ENCODE measurements at regions not wholly inside any gene's neighbourhood (a gene's known extent, or its start where the extent isn't known, plus 50 kb on each side); places are given as distances from the start of the nearest gene placed in this dataset.
"Not testable (repeated sequence)": the region's sequence is repeated elsewhere in the genome, so short reads cannot be mapped to it uniquely, and the experiment has no call there.

GRCh38 chr9:86997156-86997555 lies 49.9 kb upstream of the GAS1 start:
- DNase-seq: no peak

GRCh38 chr9:86997951-86998350 lies 50.6 kb upstream of the GAS1 start:
- no peak for DNase-seq

GRCh38 chr9:87002517-87002916 lies 55.2 kb upstream of the GAS1 start:
- DNase-seq: no peak

GRCh38 chr9:87004016-87004415 lies 56.7 kb upstream of the GAS1 start:
- DNase-seq: no peak

GRCh38 chr9:87006956-87007355 lies 59.6 kb upstream of the GAS1 start:
- DNase-seq: no peak

- no peak for DNase-seq
These were observed 60.5 kb upstream of the GAS1 start for GRCh38 chr9:87007711-87008366.

GRCh38 chr9:87008667-87009066 lies 61.4 kb upstream of the GAS1 start:
- DNase-seq: no peak

GRCh38 chr9:87010626-87011025 lies 63.3 kb upstream of the GAS1 start:
- no peak for DNase-seq

- DNase-seq: no peak
These were observed 64.2 kb upstream of the GAS1 start for GRCh38 chr9:87011551-87011950.

GRCh38 chr9:87013490-87013889 lies 66.2 kb upstream of the GAS1 start:
- DNase-seq: no peak

GRCh38 chr9:87014436-87014835 lies 67.1 kb upstream of the GAS1 start:
- DNase-seq: no peak

- DNase-seq: no peak
These were observed 69.4 kb upstream of the GAS1 start for GRCh38 chr9:87016681-87017080.

- no peak for DNase-seq
These were observed 73.1 kb upstream of the GAS1 start for GRCh38 chr9:87020169-87020950.

GRCh38 chr9:87022178-87022577 lies 74.9 kb upstream of the GAS1 start:
- no peak for DNase-seq

GRCh38 chr9:87026204-87026603 lies 78.9 kb upstream of the GAS1 start:
- DNase-seq: no peak

- not testable (repeated sequence) for DNase-seq
These were observed 81.5 kb upstream of the GAS1 start for GRCh38 chr9:87028836-87029235.

GRCh38 chr9:87029905-87030304 lies 82.6 kb upstream of the GAS1 start:
- no peak for DNase-seq

- DNase-seq: no peak
These were observed 87.5 kb upstream of the GAS1 start for GRCh38 chr9:87034841-87035240.

GRCh38 chr9:87035879-87036278 lies 88.6 kb upstream of the GAS1 start:
- no peak for DNase-seq

GRCh38 chr9:87036506-87036905 lies 89.2 kb upstream of the GAS1 start:
- no peak for DNase-seq

GRCh38 chr9:87039809-87040392 lies 92.6 kb upstream of the GAS1 start:
- DNase-seq: no peak

GRCh38 chr9:87040410-87041009 lies 93.2 kb upstream of the GAS1 start:
- no peak for DNase-seq

- DNase-seq: not testable (repeated sequence)
These were observed 94.4 kb upstream of the GAS1 start for GRCh38 chr9:87041553-87042235.

All from NCI-H2029 (cell line).